GM19328 (cell line): ENCODE measurements at regions not wholly inside any gene's neighbourhood (a gene's known extent, or its start where the extent isn't known, plus 50 kb on each side); places are given as distances from the start of the nearest gene placed in this dataset.

Experiments
- ATAC-seq: cut with Tn5 transposase; IDR thresholded peaks from one replicate; pipeline ENCODE4 v1.9.1; 2021; ENCODE audit warnings: mild to moderate bottlenecking, moderate library complexity; ENCODE audit not compliant: unreplicated experiment

DNA sequence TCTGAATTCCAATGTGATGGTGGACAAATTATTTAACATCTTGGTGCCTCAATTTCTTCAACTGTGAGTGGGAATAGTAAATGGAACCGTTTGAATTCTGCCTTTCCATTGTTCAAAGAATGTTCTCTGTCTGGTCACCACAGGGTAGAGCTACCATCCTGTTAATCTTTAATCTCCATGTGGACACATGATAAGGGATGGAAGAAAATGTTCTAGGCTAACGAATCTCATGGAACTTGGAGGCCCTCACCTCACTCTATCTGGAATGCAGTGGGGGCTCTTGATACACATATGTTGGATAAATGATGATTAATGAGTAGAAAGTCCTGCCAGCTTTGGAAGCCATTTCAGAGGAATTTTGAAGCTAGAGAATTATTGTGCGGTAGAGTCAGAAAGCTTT, 118.5 kb upstream of the HABP2 start:
- no peak for ATAC-seq

DNA sequence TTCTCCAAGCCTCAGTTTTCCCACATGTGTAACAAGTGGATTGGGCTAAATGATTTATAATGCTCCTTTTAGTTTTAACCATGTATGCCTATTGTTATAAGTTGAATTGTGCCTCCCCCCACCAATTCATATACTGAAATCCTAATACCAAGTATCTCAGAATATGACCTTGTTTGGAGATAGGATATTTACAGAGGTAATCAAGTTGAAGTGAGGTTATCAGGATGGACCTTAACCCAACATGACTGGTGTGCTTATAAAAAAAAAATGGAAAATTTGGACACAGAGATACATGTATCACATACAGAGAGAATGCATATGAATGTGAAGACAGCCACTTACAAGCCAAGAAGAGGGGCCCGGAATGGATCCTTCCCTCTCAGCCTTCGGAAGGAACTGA, 117.9 kb upstream of the HABP2 start:
- no peak for ATAC-seq

- no peak for ATAC-seq
Observed at GRCh38 chr10:113435881-113436280, 117.0 kb upstream of the HABP2 start.

GRCh38 chr10:113436851-113437250, 116.0 kb upstream of the HABP2 start:
- ATAC-seq = no peak

- no peak for ATAC-seq
Observed at GRCh38 chr10:113438652-113439051, 114.2 kb upstream of the HABP2 start.

DNA sequence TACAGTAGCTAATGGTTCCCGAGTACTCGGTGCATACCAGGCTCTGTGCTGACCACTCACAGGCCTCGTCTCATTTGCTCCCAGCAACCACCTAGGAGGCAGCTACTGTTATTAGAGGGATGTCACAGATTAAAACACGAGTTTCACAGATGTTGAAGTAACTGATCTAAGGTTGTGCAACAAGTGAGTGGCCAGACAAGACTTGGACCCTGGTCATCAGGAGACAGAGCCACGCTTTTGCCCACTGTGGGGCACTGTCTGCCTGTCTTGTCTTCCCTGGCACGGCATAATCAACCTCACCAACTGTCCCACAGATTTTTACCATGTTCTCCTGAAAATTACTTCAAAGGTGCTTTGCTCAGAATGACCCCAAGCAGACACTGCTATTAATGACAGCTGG, 111.6 kb upstream of the HABP2 start:
- ATAC-seq = no peak

- ATAC-seq = no peak
Observed at GRCh38 chr10:113441686-113442270, 111.1 kb upstream of the HABP2 start.

- ATAC-seq = no peak
Observed at GRCh38 chr10:113442336-113442735, 110.5 kb upstream of the HABP2 start.

- no peak for ATAC-seq
Observed at GRCh38 chr10:113443141-113443925, 109.5 kb upstream of the HABP2 start.

DNA sequence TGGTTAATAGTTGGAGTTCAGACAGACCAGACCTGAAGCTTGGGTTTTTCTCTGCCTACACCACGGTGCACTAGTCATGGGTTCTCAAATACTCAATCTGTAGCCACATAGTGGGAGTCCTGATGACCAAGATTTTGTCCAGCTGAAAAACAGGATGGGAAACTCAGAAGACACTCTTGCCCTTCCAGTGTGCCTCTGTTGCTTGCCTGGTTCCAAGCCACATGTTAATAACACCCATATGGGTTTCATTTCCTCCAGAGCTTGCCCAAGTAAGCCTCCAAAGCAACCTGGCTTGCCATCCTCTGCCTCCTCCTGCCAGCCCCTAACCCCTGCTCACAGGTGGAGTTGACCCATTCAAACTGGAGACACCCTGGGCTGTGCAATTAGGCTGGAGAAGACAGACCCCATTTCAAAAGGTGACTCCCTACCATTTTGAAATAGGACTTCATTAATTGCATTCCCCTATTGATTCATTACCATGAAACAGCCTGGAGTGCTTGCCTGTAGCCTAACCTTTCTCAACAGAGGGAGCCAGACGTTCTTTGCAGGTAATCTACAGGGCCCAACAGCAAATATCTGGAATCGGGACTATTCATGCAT, 108.0 kb upstream of the HABP2 start:
- no peak for ATAC-seq

- no peak for ATAC-seq
Observed at GRCh38 chr10:113445736-113446135, 107.1 kb upstream of the HABP2 start.

- ATAC-seq = no peak
Observed at GRCh38 chr10:113446739-113447138, 106.1 kb upstream of the HABP2 start.

DNA sequence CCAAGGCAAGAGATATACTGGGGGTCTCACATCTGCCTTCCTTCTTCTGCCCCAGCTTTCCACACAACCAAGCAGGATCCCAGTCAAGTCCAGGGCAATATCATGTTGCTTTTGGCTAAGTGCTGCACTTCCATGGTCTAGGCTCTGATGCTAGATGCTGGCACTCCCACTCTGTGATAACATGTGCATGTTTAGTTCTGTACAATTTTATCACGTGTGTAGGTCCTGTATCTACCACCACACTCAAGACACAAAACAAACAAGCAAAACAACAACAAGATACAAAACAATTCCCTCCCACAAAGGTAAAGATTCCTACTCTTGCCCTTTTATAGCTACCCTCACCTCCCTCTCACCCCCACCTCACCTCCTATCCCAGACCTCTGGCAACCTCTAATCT, 105.6 kb upstream of the HABP2 start:
- ATAC-seq = no peak

GRCh38 chr10:113449006-113449695, 103.7 kb upstream of the HABP2 start:
- ATAC-seq = no peak

DNA sequence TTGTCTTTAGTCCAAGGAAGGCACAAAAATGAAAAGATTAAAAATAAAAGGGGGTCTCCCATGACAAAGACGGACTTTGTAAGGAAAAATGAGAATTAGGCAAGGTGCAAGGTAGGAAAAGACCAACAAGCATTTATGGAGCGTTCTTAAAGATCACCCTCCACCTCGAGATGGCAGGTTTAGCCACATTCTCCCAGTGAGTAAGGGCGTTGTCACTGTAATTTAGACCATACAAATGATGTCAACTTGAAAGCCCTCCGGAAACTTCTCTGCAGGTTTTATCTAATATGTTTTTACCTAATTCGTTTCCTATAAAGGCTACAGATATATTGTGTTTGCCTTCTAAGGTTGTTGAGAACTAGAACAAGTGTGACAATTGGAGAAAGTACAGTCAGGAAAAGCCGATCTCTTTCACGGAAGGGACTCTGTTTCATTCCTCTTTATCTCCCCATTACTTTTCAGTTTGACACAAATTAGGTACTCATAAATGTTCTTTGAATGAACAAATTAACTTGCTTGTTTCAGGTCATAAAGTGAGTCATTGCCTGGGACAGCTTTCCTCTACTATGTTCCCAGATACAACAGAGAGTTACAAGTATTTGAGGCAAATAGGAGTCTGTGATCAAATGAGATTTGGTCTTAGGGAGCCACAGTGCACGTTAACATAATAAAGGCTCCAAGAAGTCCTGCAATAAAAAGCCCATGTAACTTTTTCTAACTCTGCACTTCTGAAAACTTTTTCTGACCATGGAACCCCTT, 102.6 kb upstream of the HABP2 start:
- no peak for ATAC-seq

GRCh38 chr10:113450906-113451305, 101.9 kb upstream of the HABP2 start:
- ATAC-seq = no peak

- ATAC-seq = no peak
Observed at GRCh38 chr10:113452146-113452845, 100.6 kb upstream of the HABP2 start.

GRCh38 chr10:113453351-113453750, 99.5 kb upstream of the HABP2 start:
- ATAC-seq = no peak

DNA sequence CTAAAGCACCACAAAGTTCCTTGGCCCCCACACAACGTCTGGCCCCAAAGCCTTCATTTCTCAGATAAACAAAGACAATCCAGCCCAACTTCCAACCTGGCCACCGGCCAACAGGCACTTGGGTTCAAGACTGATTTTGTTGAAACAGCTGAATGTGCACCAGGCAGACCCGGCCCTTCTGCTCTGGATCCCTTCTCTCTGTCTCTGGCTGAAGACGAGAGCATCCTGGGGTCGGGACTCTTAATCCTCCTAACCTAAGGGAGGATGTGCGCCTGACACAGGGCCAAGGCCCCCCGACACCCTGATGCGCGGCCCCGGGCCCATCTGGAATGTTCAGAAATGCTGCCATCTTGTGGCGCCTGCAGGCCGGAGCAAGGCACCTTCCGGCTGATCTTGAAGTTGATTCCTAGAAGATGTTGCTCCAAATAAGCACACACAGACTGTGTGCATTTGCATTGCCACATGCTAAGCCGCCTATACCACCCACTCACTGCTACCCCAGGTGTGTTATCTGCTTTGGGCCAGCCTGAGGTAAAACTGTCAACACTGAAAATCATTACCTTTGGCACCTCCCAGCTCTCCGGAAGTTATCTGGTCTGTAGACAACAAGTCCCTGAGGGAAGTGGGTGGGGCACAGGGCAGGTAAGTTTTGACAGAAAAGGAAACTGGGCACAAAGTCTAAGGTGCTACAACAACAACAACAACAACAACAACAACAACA, 98.4 kb upstream of the HABP2 start:
- ATAC-seq = no peak

DNA sequence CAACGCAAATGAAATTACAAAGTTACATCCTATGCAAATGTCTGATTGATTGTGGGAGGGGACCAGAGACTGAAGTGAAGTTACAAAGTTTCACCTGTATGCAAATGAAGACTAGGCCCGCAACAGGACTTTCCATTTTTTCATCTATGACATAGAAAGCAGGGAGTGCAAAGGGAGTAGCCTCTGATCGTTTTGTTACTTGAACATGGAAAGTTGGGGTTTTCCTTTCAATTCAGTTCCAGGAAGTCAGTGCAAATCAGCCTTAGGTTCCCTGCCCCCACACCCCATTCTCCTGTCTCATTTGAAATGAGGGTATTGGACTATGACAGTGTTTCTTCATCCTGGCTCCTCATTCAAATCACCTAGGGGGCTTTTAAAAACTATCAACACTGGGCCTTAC, 96.9 kb upstream of the HABP2 start:
- no peak for ATAC-seq
